ENCODE measurements at regions not wholly inside any gene's neighbourhood (a gene's known extent, or its start where the extent isn't known, plus 50 kb on each side); places are given as distances from the start of the nearest gene placed in this dataset.
"Not testable (repeated sequence)": the region's sequence is repeated elsewhere in the genome, so short reads cannot be mapped to it uniquely, and the experiment has no call there.

DNA sequence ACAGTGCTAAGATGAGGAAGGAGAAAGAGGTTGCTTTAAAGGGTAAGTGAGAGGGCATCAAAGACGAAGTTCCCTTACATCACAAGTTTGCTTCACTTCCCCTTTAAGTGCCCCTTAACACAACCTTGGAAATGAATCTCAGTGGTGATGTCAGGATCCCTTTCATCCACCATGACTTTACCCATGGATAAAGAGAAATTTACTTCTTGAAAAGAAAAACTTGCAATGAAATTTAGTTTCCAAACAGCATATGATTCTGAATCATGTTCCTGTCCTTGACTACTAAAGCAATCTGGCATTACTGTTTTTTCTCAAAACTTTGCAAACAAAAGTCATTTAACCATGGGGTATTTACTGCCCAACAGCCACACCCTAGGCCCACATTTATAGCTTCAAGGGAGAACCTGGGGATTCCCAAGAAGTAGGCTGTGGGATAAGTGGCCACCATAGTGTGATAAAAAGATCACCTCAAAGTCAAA is 135.9 kb downstream of the ITGB8 start:
- DNase-seq: peak; percentile 11

DNA sequence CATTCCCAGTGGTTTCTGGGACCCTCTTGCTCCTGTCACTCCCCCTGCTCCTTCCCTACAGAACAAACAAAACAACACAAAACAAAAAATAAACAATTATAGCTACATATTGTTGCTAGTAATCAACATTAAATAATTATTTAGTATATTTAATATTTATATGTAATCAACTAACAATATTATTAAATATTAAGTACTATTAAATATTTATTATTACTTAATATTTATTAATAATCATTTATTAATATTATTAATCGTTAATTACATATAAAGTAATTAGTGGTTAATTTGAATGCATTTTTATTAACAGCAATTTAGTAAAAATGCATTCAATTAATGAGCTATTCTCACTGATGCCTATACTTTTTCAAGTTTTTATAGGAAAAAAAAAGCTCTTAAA is 139.4 kb downstream of the ITGB8 start:
- DNase-seq: no peak

DNA sequence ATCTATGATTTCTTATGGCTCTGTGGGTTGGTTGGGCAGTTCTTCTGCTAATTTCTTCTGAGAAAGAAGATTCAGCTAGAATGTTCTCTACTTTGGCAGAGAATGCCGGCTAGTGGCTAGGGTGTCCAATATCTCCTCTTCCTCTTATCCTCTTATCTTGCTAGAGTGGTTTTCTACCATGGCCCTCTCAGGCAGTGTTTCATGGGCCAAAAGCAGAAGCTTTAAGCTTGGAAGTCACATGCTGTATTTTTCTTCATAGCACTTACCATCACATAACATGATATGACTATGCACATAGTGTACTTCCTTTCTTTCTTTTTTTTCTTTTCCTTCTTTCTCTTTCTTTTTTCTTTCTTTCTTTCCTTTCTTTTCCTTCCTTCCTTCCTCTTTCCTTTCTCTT is 140.0 kb downstream of the ITGB8 start:
- DNase-seq: no peak

DNA sequence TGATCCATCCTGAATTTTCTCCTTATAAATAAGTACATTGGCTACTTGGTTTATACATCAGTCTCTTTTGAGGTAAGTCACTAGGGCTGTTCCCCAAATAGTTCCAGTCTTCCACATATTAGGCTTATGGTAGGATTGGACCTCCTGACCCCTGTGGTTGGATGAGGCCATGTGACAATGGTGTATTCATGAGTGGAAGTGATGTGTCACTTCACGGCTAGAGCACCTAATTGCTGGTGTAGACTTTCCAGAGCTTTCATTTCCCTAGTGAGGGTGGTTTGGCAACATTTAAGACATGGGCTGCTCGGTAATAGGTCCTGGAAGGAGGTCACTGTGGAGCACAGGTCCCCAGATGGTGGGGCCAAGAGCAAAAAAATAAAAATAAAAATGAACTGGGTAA is 141.2 kb upstream of the ABCB5 start:
- DNase-seq: no peak

DNA sequence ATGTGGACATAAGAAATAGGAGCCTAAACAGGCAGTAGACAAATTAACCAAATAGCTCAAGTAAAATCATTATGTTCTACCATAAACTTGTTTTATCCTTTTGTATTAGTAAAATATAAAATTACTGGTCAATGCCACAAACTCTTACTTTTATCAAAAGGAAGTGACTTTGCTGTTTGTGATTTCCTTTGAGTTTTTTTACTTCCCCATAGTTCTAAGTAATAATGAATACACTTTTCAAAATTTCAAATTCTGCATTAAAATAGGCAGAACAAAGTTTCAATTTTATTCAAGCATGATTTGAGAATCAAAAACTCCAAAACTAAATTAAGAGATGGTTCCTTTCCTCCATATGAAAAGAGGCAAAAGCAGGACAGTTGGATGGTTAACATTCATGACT is 139.7 kb upstream of the ABCB5 start:
- no peak for DNase-seq

DNA sequence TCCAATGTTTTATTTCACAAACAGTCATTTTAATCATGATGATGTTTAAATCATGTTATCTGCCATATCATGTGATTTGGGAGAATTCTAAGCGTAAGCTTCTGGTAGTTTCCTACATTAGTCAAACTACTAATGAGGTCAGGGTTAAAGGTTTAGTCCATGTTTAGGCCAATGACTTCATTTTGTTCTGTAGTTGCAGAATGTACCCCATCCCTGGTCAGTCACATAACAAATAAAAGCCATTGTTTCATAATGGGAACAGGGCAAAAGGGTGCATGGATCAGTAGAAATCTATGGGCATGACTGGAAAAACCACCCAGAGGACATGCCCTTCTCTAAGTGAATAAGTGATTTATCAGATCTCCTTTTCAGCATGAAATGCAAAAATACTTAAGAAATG is 138.4 kb upstream of the ABCB5 start:
- no peak for DNase-seq

DNA sequence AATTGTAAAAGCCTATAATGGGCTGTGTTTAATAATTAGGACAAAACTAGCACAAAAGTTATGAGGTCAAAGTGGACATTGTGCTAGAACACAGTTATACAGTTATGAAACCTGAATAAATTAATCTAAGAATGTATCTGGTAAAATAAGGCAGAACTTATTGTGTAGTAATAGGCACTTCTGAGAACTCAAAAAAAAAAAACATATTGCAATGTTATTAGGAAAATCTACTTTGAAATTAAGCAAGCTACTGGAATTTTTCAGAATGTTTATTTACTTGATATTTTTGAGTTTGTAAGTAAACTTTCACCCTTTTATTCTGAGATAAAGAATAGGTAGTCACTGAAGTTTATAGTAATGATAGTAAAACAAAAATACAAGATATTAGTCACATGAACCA is 135.8 kb upstream of the ABCB5 start:
- DNase-seq: no peak

DNA sequence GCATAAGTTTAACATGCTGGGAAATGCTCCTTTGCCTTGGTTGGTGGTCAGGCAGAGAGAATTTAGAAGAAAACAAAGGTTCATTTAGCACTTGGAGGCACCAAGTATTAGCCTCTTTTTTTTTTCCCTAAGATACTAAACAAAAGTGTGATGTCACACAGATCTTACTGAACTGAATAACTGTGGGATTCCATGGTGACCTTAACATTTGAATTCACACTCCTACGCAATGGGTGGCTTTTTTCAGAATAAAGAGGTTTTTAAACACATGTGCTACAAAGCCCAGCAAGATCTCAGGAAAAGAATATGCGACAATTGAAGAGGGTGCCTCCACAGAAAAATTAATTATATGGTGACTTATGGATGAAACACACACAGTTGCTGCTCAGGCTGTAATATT is 133.4 kb upstream of the ABCB5 start:
- no peak for DNase-seq

DNA sequence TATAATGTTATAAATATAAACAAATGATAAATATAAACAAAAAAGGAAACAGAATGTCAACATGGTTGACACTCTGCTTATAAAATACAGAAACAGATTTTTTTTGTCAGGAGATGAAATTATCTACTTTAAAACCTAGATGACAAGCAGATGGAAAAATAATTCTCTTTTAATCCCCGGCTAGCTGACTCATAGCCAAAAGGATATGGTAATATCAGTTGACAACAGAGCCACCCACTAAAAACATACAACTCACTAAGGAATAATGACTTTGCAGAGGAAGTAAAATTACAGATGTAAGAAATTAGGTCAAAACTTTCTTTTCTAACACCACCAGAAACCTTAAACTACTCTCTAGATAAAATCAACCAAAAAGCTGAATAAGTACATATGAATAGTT is 131.1 kb upstream of the ABCB5 start:
- no peak for DNase-seq

DNA sequence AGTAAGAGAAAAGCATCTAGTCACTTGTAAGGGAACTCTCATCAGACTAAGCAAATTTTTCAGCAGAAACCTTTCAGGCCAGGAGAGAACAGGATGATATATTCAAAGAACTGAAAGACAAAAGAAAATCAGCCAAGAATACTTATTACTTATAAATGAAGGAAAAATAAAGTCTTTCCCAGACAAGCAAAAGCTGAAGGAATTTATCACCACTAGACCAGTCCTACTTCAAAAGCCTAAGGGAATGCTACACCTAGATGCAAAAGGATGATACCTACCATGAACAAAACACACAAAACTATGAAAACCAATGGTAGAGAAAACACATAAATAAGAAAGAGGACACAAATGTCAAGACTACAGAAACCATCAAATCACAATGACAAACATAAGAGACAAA is 126.6 kb upstream of the ABCB5 start:
- no peak for DNase-seq

DNA sequence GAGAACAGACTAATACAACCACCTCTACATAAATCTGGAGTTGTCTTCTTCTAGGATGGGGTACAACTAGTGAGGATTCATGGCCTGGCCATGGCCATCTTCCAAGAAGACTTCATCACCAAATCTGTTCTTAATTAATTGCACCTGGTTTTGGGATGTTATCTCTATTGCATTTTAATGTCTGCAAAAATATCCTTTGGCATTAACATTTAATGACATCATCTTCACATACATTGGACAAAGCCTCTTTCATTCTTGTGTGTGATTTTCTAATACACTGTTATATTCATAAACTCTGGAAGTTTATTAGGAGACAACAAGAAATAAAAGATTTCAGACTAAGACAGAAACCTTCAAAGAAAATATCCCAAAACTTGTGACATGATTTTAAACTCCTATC is 124.2 kb upstream of the ABCB5 start:
- no peak for DNase-seq

DNA sequence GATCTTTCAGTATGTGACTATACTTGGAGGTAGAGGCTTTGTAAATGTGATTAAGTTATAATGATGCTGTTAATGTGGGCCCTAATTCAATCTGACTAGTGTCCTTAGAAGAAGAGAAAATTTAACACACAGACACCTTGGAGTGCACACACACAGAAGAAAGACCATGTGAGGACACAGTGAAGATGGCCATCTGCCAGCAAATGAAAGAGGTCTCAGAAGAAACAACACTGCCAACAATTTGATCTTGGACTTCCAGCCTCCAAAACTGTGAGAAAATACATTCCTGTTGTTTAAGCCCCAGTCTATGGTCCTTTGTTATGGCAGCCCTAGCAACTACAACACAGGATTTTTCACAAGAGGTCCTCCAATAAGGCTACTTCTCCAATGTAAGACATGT is 120.9 kb upstream of the ABCB5 start:
- no peak for DNase-seq

DNA sequence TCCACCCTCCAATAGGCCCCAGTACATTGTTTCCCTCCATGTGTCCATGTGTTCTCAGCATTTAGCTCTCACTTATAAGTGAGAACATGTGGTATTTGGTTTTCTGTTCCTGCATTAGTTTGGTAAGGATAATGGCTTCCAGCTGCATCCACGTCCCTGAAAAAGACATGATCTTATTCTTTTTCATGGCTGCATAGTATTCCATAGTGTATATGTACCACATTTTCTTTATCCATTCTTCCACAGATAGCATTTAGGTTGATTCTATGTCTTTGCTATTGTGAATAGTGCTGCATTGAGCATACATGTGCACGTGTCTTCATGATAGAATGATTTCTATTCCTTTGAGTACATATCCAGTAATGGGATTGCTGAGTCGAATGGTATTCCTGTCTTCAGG is 114.0 kb upstream of the ABCB5 start:
- not testable (repeated sequence) for DNase-seq

DNA sequence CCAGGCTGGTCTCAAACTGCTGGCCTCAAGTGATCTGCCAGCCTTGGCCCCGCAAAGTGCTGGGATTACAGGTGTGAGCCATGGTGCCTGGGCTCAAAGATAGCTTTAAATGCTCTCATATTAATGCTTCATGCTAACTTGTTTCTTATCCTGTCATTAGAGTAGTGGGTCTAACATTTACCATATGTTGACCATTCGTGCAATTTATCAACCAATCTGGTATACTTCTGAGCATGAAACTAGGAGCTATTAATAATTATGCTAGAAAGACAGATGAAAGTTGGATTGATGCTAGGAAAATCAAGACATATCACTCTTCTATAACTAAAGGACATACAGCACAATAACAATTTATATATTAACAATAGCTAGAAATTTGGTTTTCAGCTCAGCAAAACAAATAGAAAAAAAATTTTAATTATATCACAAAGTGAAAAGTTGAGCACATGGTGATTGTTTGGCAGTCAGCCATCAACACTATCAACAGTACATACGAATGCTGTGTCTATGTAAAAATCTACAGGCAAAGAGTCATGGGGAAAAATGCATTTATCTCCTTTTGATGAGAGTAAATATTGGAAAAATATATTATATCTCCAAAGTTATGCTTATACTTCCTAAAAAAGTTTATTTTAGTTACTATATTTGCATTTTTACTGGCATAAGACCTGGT is 112.1 kb upstream of the ABCB5 start:
- DNase-seq: no peak

DNA sequence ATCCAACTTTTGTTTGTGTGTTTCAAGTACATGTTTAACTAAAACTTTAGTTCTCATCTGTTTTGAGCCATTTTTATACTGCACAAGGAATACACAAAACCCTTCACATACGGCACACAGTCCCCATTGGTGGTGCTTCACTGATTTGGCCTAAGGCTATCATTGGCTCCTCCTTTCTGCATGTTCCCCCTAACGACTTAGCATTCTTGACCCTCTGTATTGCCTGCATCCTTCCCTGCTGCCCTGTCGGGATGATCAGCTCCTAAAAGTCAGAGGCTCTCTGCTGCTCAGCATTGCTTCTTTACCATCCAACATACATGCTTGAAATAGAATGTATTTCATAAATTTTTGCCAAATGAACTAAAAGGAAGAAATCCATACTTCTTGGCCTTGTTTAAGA is 111.4 kb upstream of the ABCB5 start:
- no peak for DNase-seq

DNA sequence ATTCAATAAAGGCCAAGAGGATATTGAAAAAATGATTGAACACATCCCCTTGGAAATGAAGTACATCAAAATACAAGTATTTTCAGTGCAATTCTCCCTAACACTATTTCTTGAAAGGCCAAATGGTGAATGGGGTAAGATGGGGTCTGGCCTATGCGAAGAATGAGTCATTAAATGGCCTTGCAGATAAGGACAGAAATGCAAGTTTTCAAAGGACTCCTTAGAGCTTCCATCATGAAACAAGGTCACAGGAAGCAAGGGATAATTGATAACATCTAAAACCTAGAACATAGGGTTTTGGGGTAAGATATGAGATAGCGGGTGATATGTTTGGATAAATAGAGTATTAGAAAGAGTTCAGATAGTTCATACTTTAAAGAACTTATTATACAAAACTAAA is 109.3 kb upstream of the ABCB5 start:
- DNase-seq: no peak

DNA sequence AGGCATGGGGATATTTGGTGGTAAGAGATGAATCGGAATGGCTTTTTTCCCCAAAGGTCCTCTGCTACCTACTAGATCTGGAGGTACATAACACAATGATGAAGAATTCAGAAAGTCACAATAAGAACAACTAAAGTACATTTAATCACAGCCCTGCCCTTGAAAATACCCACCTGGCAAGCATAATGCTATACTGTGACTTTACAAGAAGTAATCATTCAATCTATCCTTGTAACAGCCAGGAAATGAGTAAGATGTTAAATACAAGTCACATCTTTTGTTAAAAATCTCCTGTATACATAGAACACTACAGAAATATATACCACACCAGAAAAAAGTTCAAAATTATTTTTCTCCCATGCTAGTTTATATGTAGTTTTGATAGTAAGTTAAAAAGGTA is 108.3 kb upstream of the ABCB5 start:
- no peak for DNase-seq

DNA sequence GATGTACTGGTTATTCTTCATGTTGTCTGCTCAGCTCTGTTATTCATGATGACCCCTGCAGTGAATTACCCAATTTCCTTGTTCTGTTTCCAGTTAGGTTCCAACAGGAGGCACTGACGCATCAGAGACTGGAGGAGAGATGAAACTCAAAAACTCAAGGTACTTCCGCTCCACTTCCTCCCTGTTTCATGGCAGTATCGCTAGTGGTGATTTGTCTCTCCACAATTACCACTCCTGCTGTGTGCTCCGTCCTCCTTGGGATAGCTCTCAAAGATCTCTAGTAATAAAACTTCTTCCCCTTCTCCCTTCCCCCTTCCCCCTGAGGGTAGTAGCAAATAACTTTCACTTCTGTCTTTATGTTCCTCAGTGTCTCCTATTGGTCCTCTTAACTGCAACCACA is 107.4 kb upstream of the ABCB5 start:
- peak; percentile 4 for DNase-seq

DNA sequence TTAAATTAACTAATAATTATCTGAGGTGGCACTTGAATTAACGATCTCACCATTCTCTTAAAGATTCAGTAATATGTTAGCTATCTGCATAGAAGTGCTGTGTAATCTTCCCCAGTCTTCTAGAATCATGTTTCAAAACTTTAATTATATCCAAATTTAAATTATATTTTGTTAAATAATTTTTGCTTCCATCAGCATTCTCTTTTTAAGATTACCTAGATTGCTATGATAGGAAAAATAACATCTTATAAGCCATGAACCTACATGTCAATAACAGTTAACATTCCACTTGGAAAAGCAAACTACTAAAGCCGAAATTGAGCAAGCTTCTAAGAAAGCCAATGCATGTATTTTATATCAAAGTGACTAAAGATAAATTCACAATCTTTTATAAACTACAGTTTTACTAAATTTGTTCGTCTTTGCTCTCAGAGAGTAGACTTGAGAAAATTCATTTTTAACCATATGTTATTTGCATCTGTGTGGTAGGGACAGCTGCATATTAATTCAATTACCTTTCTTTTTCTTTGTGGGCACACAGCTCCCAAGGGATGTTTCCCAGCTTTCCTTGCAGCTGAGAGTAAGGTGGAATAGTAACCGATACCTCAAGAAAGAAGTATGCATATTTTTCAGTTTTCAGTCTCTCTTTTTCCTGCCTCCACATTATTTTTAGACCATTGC is 105.4 kb upstream of the ABCB5 start:
- DNase-seq: no peak

DNA sequence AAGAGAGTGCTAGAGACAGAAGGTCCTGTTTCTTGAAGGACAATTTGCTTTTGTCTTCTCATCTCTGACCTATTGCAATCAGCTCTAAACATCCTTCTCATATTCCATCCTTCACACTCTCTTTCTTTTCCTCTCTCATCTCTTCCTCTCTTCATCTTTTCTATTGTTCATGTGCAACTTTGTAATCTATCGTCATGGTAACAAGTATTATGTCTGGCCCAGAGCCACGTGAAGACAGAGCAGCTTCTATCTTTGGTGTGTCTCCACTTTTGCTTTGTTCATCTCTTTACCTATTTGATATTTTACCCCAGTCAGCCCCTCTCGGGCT is 104.9 kb upstream of the ABCB5 start:
- no peak for DNase-seq

DNA sequence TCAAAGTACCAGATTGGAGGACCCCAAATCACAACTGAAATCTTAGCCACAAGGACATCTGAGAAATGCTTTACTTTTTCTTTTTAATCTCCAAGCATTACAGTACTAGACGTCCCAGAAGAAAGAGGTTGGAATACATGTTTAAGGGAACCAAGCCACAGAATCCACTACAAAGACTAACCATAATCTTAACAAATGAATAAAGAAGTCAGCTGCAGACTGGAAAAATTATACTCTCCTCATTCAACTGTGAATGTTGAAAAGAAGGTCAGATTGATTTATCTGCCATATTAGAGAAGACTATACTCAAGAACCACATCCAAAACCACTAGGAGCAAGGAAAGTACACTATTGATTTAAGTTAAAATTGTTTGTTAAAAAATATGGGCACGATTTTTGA is 102.1 kb upstream of the ABCB5 start:
- no peak for DNase-seq

DNA sequence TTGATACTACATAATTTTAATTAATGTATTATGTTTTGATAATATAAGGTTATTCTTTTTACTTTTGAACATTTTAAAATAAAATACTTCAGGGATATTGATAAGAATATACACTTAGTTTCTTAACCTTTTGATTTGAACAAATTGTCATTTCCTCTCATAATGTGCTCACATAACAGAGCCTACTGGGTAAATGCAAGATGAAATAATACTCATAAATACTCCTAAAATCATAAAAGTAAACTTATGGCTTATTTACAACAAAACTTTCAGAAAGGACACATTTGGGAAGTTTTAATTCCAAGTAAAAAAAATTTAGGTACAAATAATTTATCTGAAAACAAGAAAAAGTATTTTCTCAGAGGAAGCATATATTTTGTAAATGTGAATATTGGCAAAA is 101.6 kb upstream of the ABCB5 start:
- no peak for DNase-seq

DNA sequence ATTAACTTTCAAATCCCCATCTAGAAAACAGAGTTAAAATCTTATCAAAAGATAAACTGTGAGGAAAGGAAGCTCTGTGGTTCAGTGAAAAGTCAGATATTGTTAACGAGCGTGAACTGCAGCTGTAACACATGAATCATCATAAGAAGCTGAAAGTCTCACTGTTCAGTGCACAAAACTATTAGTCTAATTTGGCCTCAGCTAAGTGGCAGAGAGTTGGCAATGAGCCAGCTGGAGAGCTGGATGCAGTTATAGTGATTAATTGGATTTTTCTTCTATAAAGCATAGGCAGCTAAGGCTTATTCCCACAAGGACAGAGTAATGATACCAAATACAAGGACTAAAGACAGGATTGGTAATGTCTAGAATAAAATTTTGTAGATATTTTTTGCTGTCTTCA is 101.1 kb upstream of the ABCB5 start:
- no peak for DNase-seq

DNA sequence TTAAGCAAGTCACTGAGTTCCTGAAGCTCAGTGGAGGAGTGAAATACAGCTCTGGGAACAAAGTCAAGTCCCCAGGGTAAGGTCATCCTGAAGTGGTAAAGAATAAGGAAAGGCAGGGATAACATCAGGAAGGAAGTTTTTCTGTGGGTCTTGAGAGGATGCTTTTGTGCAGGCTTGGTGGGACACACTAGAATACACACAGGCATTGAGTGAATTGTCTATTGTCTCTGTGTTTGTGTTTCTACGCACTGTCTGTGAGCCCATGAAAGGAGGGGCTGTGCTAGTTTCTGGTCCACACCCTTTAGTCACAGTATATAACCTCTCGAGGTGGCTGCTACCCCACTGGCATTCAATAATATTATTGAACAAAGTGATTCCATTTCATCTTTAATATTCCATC is 95.8 kb upstream of the ABCB5 start:
- DNase-seq: no peak

DNA sequence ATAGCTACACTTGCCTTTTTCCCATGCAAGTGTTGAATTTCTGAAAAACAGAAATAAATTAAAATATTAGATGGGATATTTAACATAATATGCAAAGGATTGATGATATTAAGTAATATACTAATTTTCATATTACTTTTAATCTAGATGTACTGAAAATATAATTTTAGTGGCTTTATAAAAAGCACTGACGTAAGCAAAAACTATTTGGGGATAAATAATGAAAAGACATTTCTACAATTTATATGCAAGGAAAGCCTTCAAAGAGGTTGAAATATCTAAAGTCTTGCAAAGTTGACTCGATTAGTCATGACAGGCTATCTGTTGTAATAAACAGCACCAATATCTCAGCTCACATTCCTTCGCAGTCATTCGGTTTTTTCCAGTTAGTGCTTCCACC is 94.9 kb upstream of the ABCB5 start:
- DNase-seq: no peak
